Activated CD4-positive, alpha-beta T cell treated with anti-CD3 and anti-CD28 coated beads, Interleukin-2, Interleukin-6, amounts not matched to agents 100 ng/mL and 50 ng/mL, durations not matched to agents 16 hours and 8 hours (primary cell): ENCODE measurements at regions not wholly inside any gene's neighbourhood (a gene's known extent, or its start where the extent isn't known, plus 50 kb on each side); places are given as distances from the start of the nearest gene placed in this dataset.
"Not testable (repeated sequence)": the region's sequence is repeated elsewhere in the genome, so short reads cannot be mapped to it uniquely, and the experiment has no call there.

Experiments used
- DNase-seq: peaks from one replicate; pipeline ENCODE4 v3.0.0-alpha.2; 2020

DNA sequence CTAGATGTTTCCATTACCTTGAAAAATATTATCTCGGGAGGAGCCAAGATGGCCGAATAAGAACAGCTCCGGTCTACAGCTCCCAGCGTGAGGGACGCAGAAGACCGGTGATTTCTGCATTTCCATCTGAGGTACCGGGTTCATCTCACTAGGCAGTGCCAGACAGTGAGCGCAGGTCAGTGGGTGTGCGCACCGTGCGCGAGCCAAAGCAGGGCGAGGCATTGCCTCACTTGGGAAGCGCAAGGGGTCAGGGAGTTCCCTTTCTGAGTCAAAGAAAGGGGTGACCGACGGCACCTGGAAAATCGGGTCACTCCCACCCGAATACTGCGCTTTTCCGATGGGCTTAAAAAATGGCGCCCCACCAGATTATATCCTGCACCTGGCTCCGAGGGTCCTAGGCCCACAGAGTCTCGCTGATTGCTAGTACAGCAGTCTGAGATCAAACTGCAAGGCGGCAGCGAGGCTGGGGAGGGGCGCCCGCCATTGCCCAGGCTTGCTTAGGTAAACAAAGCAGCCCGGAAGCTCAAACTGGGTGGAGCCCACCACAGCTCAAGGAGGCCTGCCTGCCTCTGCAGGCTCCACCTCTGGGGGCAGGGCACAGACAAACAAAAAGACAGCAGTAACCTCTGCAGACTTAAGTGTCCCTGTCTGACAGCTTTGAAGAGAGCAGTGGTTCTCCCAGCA is 367.8 kb downstream of the NR2F1-AS1 start:
- DNase-seq: not testable (repeated sequence)

DNA sequence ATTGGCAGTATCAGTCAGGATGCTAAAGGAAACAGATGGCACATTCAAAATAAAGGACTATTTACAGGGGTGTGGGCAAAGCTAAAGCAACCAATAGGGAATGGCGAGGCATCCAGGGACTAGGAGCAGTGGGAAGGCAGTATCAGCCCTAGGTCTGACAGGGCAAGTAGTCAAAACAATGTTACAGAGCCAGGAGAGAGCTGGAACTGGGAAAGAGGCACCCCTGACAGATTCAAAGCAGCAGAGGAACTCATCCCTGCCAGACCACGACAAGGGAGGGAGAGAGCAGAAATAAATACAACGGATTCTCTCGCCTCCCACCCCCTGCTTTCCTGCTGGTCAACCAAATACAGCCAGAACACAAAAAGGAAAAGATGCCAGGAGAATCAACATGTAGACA is 371.5 kb downstream of the NR2F1-AS1 start:
- DNase-seq: no peak

DNA sequence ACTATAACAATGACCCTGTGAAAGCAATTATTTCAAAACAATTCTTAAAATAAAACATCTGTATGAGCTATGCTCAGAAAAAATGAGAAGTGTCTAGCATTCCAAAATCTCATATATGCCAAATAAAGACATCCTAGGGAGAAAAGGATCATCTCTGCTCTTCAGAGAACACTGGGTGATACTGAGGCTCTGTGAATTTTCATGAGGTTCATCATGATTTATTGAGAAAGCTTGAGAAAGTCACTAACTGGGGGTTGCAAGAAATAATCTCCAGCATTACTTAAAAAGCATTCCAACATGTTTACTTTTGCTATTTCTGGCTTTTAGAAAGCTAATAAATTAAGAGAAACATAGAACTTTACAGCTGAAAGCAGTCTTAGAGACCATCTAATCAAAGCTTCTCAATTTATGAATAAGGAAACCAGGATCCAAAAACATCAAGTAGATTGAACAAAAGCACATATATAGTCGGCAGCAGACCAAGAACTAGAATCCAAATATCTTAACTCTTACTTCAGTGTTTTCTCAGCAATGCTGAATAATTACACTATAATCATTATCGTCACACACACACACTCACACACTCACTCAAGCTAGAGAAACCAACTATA is 372.8 kb downstream of the NR2F1-AS1 start:
- no peak for DNase-seq

DNA sequence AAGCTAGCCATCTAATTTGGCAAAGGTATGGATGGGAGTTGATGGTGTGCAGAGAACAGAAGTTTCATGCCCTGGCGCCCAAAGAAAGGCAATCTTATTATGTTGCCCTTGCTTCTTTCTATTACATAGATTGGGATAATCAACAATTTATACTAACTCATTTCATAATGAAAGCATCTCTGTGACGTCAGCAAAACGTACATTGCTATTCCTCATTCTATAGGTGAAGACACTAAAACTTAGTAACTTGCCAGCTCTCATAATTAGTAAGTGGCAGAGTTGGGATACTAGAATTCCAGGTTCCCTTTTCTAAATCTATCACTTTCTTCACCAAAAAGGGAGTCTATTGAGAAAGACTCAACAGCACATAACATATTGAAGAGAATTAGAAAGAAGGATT is 374.8 kb downstream of the NR2F1-AS1 start:
- no peak for DNase-seq

DNA sequence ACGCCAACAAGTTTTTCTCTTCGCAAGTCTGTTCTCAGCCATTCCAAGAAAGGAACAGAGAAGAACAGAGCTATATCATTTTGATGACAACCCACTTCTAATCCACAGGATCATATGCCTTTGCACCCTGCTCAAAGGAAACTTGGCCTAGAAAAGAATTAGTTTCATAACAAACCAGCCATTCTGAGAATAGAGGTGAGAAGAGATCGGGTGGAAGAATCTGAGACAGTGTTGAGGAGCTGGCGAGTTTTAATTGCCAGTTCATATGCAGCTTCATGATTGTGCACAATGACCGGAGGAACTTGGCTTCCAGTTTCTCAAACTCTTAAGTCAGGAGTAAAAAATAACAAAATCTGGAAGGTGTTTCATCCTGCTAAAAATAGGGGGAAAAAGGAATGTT is 380.0 kb downstream of the NR2F1-AS1 start:
- DNase-seq: no peak

DNA sequence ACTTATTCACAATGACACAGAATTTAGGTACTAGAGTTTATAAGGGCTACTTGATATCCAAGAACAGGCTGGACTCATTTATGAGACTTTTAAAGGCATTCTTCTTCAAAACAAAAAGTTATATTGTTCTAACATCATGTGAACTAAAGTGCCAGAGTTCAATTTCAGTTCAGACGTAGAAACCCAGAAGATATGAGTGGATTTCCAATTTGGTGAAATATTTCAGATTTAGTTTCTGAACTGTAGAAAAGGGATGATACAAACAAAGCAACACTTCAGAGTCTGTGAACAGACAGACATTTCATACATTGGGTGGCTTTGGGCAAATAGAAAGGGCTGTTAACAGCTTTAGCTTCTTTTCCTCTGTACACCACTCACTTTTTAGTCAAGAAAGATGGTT is 384.0 kb downstream of the NR2F1-AS1 start:
- no peak for DNase-seq

DNA sequence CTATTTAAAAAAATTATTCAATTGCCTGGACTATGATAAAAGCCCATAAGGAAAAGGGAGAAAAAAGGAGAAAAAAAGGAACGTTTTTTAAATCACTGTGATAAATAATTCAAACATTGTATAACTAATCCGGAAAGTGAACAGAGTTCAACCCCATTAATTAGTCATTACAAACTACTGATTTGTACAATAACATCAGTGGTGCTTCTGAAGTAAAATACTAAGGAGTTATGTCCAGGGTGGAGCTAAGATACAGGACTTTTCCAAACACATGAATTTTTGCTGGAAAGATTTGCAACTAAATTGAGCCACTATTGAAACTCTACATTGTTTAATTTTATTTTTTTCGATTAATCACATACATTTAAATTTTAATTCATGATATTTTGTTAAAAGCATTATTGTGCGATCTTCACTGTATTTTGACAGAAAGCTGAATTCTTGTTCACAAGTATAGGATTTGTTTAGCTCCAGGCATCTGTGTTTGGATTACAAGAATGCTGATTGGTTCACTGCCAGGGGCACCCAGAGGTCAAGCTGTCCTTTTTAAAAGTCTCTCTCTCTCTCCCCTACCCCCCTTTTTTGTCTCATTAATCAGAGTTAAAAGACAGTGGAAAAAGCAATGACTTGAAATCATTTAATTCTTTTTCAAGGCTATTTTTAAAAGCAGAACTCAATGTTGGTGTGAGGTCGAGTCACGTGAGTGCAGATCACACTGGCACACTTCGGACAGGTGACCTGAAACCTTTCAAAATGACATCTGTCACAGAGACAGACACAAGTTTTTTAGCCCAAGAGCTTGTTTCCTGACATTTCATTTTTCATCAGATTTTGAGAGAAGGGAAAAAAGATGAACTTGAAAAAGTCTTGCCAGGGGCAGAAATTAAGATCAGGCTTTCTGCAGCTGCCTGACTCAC is 387.3 kb downstream of the NR2F1-AS1 start:
- DNase-seq: no peak

DNA sequence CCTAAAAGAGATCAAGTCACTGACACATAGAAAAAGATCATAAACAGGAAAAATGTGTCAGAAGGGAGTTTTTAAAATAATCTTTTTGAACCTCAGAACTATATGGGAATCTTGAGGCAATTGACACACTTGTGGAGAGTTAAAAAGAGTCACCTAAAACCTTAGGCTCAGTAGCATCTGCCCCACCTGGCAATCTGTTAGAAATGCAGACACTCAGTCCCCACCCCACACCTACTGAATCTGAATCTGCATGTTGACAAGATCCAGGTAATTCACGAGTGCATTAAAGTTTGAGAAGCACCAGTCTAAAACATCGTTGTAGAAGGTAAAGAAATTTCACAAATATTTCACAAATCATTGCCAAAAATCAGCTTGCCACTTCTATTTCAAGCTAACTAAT is 388.3 kb downstream of the NR2F1-AS1 start:
- DNase-seq: no peak

DNA sequence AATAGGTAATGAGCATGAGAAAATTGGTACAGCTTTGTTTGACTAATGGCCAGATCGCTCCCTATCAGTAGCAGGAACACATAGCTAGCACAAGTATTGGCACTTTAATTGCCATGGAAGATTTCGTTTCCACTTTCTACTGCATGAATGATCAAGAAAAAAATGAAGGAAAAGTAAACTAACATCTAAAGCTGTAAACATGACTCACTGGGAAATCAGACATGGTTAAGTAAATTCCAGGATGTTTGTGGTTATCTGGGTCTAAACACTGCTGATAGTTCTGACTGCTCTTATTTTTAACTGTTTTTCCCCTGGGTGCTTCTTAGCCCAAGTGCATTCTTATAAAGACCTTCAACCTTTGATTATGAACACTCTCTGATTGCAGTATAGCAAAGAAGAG is 388.9 kb downstream of the NR2F1-AS1 start:
- no peak for DNase-seq

DNA sequence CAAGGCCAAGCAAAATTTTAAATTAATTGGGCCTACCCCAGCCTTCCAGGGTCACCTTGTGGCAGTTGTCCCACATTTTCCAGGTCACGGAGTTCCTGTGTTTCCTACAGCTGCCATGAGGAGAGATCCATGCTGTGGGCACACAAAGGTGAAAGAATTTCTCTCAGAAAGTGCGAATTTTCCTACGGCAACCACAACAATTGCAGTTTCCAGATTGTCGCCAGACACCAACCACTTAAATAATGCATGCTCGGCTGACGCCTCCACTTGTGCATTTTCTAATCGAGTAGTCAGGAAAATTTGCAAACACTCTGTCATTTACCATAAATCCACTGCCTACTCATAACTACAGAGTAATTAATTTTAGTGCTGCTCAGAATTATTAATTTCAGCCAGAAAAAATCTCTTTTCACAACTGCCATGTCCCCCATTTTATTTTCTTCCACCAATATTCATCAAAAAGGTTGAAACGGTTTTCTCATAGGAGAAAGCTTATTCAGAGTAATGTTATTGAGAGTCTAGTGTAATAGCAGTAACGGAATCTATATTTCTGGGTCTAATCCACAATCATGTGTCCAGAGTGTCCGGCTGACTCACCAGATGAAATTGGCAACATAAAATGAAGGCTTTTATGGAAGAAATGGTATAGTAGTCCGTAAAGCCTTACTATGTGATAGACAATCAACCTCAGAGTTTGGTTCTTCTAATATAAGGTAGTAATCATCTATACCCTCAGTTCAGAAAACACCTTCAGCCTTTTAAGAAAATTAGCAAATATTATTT is 389.8 kb downstream of the NR2F1-AS1 start:
- DNase-seq: no peak

DNA sequence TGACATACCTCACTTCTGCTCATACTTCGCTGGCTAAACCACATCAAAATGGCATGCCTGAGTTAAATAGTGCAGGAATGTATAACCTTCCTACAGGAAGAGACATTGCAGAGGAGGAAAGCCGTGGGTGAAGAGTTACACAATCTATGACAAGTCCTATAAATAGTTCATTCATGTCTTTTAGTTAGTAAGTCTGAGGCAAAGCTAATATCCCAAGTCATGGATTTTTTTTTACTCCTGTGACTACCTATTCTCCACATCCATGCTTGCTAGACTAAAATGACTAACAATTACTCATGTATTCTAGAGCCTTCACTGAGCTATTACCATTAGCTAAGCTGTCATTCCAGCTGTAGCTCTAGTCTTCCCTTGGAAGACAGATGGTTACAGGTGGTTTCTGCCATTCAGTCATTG is 391.3 kb downstream of the NR2F1-AS1 start:
- DNase-seq: no peak

DNA sequence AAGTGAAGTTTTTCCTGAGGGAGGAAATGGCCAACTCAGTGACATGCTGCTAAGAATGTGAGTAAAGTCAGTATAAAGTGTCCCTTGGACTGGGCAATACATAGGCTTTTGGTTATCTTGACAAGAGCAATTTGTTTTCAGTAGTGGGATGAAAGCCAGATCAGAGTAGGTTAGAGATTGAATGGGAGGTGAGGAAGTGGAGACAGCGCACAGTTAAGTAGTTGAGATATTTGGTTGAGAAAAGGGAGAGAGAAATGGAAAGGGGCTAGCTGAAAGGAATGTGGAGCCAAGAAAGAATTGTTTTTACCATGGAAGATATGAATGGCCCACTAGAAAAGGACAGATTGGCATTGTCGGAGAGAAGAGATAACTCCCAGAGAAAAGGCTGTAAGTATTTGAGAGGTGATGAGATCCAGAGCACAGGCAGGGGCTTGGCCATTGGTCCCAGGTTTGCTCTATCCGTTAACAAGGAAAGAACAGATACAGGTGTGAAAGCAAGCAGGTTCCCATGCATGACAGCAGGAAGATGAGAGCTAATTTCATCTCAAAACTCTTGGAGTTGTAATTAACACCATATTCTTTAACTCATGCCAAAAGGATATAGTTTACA is 392.0 kb downstream of the NR2F1-AS1 start:
- no peak for DNase-seq

DNA sequence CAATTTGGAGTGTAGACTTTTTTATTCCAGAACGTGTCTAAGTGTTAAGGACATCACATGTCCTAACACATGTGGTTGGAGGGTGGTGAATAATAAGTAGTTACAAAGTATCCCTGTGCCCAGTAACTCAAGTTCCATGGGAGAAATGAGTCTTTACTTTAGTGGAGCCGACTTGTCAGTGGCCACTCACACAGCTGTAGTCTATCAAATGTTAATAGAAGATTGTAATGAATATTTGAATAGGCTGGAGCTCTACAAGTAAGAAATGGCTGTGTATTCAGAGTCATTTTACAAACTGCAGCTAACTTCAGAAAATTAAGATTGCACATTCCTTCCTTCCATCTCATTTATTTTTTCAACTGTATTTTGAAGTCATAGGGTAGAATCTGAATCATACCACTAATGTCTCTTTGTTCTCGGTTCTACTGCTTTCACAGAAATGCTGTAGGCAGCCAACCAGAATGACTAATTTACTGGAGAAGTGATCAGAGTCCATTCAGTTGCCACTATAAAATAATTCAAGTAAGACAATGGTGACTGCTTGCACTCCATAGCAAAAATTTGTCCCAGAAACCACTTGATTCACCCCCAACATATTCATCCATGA is 394.8 kb downstream of the NR2F1-AS1 start:
- no peak for DNase-seq

DNA sequence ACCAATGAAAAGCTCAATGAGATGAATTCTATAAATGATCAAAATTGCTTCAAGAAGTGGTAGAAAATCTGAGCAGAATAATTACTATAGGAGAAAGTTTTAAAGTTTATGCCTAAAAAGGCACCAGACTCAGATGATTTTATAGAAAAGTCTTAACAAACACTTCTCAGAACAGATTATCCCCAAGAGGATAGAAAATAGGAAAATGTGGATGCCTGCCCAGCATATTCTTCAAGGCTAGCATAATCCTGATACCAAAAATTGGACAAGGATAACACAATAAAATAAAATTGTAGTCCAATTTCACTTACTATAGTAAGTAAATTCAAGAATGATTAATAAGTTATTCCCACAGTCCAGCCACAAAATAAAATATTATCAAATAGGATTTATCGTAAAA is 397.0 kb downstream of the NR2F1-AS1 start:
- DNase-seq: no peak

DNA sequence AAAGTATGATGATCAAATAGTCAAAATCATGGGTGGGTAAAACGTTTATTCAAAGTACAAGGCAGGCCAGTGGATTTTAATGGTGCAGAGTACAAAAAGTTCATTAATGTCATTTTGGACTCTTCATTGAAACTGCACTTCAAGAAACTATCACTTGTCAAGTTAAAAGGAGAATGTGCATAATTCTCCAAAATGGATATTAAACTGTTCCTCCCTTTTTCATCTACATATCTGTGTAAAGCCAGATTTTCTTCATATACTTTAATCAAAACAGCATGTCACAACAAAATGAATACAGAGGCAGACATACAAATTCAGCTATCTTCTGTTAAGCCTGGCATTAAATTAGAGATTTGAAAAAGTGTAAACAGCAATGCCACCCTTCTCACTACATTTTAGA is 401.6 kb downstream of the NR2F1-AS1 start:
- DNase-seq: no peak

DNA sequence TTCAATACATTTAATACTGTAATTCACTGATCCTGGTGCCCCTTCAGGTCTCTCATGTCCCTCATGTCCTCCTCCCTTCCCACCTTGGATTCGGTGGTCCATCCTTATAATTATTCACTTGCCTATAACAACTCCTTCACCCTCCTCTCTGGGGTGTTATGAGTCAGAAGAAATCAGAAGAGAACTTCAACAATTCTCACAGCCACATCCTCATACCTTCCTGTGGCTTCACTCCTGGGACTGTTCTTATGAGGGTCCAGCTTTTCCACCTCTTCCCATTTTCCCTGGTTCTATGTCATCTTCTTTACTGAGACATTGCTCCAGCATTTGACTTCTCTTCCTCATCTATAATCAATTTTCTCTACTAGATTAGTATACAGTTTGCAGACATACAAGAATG is 406.1 kb downstream of the NR2F1-AS1 start:
- DNase-seq: no peak

DNA sequence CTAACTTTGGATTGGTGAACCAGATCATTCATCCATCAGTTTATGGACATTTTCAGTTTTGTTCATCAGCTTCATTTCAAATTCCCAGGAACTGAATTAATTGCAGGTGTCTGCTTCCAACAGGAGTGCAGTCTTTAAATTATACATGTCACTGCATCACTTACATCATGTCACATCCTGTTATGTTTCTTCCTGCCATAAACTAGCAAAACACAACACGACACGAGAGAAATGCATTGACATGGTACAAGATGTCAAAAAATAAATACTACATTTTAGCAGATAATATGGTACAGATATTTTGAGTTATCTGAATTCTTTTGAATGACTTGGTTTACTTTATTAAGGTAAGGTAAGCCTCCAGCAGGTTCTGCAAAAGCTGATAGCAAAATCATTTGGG is 415.5 kb downstream of the NR2F1-AS1 start:
- DNase-seq: no peak

DNA sequence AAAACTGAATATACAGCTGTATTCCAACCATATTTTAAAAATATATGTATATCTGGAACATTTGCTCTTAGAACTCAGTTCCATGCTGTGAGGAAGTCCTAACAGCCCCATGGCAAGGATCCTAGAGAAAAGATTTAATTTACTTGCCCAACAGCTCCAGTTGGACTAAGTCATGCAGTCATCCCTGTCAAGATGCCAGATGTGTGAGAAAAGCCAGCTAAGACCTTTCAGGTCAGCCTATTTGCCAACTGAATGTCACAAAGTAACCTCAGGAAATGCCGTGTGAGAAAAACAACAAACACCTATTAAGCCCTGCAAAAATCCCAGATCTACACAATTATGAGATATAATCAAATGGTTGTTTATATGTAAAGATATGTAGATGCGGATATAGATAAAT is 416.3 kb downstream of the NR2F1-AS1 start:
- DNase-seq: no peak

DNA sequence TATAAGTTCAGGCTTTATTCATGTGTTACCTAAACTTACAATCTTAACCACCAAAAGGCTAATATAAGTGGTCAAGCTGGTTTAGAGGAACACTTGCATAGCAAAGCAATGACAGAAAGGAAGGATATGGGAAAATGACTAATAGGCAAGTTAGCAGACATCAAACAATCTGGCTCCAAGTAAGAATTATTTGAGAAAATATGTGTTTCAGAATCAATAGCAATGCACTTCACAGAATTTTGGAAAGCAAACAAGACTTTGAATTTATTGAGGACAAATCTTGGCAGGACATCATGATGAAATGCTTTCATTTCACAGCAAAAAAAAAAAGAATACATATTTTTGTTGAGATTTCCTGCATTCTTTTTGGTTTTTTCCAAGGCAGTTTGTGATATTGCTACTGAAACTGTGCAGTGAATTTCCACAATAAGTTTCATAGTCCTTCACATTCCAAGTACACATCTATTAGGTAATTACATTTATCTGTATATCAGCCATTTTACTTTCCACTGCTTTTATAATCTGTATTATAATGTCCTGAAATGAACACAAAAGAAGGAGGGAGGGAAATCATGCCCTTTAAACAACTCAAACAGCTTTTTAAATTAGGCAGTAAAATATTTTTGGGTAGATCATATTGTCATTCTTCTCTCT is 417.9 kb downstream of the NR2F1-AS1 start:
- DNase-seq: no peak

DNA sequence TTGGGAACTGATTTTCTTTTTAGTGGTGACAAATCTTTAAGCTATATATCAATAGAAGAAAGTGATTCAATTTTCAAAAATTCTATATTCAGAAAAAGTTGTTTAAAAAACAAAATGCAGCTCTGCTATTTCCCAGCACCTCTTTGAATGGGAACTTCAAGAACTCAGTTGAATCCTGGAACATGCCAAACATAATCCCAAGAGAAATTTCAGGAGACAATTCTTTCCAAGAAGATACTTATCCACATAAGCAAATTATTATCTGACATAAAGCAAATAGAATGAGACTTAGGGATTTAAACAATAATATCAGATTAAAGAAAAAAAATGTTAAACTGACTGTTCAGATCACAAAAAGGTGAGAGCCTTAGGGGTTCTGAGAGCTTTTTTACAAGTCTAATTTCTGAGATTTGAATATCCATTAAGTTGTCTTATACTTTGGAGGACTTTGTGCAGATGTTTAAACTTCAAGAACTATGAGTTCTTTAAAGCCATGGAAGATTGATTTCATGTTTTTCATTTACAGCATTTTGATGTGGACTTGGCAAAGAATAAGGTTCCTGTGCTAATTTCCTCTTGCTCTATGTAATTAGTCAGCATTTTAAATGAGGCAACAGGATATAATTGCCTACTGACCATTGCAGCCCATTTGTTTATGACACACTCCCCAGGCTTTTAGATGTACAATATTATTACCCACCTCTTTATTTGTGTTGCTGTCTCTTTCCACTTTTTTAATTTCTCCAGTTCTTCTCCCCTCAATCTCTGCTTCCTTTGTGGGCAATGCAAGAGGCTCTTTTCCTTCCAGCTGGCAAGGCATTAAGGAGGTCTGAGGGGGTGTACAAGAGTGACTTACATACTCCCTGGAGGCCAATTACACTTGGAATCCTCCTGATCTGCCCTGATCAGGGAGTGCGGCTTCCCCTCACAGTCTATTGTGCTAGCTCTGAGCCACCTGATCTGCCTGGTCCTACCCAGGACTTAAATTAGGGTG is 419.1 kb downstream of the NR2F1-AS1 start:
- DNase-seq: no peak
